Fibroblast of mammary gland (primary cell): ENCODE measurements at regions not wholly inside any gene's neighbourhood (a gene's known extent, or its start where the extent isn't known, plus 50 kb on each side); places are given as distances from the start of the nearest gene placed in this dataset.
"Not testable (repeated sequence)": the region's sequence is repeated elsewhere in the genome, so short reads cannot be mapped to it uniquely, and the experiment has no call there.

Experiments used
- DNase-seq: peaks from one replicate; pipeline ENCODE4 v3.0.0-alpha.2; 2010; ENCODE audit warnings: low read depth
- H3K4me3 ChIP-seq: 2 replicates; pipeline ENCODE4 v1.5.1; 2011; ENCODE audit warnings: low read depth, mild to moderate bottlenecking, low read length, moderate library complexity; ENCODE audit not compliant: control insufficient read depth
- TF ChIP-seq, protein P1 (sequence below): conservative IDR thresholded peaks from 2 replicates; pipeline ENCODE4 v1.5.1; 2011; ENCODE audit warnings: low read depth, low read length, inconsistent platforms; ENCODE audit not compliant: control insufficient read depth, insufficient read depth

GRCh38 chr4:15325987-15326386 lies 101.8 kb upstream of the C1QTNF7 start:
- TF ChIP-seq, protein P1, sequence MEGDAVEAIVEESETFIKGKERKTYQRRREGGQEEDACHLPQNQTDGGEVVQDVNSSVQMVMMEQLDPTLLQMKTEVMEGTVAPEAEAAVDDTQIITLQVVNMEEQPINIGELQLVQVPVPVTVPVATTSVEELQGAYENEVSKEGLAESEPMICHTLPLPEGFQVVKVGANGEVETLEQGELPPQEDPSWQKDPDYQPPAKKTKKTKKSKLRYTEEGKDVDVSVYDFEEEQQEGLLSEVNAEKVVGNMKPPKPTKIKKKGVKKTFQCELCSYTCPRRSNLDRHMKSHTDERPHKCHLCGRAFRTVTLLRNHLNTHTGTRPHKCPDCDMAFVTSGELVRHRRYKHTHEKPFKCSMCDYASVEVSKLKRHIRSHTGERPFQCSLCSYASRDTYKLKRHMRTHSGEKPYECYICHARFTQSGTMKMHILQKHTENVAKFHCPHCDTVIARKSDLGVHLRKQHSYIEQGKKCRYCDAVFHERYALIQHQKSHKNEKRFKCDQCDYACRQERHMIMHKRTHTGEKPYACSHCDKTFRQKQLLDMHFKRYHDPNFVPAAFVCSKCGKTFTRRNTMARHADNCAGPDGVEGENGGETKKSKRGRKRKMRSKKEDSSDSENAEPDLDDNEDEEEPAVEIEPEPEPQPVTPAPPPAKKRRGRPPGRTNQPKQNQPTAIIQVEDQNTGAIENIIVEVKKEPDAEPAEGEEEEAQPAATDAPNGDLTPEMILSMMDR: no peak
- no peak overlapping the region for H3K4me3 ChIP-seq
- DNase-seq: no peak

DNA sequence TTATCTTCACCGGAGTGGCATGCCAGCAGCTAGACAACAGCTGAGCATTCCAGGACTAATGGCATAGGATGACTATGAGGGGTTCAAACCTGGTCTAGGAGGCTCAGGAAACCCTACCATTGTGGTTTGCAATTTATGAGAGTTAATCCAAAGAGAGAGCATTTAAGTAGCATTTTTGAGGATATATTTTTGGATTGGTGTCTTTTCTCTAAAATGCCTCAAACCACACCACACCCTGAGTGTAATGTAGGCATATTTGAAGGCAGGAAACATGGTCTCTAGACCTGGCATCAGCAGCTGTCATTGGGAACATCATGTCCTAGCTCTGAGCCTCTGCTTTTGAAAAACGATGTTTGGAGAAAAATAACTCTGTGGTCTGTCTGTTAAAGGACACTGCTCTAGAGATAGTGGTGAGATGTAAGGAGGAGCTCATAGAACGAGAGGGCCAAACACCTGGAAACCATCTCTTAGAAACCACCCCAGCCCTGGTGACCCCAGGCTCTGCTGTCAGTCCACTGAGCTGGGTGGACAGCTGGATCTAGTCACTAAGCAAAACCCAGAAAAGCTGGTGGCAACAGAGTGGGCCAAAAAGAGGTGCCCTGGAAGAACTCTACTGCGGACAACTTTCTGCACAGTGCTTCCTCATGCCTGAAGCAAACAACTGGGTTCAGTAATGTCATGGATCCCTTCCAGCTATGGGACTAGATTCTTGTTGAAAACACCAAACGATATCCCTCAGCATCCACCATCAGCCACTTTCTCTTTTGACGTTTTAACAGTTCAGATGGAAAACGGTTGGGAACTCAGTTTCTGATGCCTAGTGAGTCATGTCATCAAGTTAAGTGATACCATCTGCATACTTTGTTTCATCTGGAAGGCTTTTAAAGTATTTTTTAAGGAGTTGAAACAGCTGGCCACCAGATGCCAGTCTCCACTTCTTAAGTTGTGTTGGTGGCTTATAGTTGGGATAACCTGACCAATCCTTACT lies 100.2 kb upstream of the C1QTNF7 start:
- no peak overlapping the region for H3K4me3 ChIP-seq
- TF ChIP-seq, protein P1: no peak
- DNase-seq: peak; percentile 98

- no peak overlapping the region for H3K4me3 ChIP-seq
- TF ChIP-seq, protein P1: no peak
- no peak for DNase-seq
Observed at GRCh38 chr4:15331930-15332329, 95.9 kb upstream of the C1QTNF7 start.

DNA sequence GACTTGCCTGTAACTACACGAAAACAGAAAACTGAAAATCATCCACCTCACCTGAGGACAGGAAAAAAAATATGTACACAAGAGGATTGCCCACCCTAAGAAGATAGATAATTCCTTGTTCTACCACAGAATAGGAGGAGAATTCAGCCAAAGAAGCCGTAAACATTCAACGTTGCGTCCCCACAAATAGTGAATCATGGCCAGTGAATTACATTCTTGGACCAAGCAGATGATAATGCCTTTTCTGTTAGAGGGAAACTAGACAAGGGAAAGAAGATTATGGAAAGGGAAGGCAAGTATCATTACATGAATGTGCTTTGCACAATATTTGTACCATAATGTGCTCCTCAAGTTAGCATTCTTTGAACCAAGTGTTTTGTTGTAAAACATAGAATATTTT lies 95.5 kb upstream of the C1QTNF7 start:
- no peak overlapping the region for H3K4me3 ChIP-seq
- TF ChIP-seq, protein P1: no peak

DNA sequence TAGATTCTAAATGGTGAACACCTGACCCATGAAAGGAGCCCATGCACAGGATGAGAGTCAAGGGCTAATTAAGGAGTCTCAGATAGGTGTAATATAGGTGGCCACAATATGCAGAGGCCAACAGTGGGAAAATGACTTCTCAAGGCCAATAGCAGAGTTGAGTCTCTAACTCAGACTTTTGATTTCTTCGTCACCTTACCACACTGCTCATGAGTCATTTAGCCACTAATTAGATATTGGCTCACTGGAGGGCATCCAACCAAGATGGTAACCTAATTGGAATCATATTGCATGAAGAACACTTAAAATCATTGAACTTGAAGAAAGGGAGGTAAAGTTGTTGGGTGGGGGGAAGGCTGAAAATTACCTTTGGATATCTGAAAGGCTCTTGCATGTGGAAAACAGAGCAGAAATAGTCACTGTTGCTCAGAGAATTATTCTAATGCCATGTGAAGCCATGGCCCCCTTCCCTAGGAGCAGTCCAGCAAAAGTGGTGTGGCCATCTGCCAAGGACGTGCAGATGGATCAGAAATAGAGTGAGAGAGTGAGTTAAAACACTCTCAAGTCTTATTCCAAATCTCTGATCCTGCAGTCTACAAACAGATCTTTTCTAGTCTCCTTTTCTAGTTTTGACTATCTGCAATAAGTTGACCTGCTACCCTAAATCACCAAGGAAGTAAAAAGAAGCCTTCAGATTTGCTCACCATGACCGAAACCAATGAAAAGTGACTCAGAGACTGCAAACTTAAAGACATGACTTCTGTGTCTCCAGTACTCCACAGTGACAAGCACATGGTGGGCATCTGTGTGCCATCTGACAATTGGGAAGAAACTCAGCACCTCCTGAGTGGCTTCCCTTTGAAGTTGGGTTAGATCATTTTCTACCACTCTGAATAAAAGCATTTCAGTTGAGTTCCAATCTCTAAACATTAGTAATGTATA lies 93.9 kb upstream of the C1QTNF7 start:
- peak; percentile 89 for DNase-seq
- no peak overlapping the region for H3K4me3 ChIP-seq
- TF ChIP-seq, protein P1: no peak

More for the DNA sequence above, 95.5 kb upstream of the C1QTNF7 start:
- DNase-seq: no peak

DNA sequence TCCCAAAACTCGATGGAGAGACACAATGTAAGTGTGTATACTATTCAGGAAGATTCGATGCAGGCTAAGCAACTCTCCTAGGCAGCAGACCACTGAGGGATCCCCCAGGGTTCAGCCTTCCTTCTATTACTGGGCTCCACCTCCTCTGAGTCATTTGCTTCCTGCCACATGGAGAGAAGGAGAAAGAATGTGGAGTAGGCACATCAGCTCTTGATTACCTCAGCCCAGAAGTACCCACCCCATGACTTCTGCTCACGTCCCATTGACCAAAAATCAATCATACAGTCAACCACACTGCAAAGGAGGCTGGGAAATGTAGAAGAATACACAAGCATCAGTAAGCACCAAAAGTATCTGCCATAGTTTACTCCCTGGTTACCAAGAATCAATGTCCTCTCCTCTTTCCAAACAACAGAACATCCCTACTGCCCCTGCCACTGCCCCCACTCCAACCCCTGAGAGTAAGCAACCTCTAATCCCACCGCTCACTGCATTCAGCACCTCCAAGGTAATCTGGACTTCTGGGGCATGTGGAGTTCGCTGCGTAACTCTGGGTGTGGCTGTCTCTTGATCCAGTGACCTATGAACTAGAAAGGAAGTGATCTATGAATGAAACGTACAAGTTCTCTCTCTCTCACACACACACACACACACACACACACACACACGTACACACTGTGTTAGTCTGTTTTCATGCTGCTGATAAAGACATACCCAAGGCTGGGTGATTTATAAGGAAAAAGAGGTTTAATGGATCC lies 91.2 kb upstream of the C1QTNF7 start:
- DNase-seq: peak; percentile 89
- no peak overlapping the region for H3K4me3 ChIP-seq
- TF ChIP-seq, protein P1: no peak

- not testable (repeated sequence) for DNase-seq
Observed at GRCh38 chr4:15337168-15337657, 90.6 kb upstream of the C1QTNF7 start.

More at GRCh38 chr4:15337168-15337657, 90.6 kb upstream of the C1QTNF7 start:
- H3K4me3 ChIP-seq: not testable (repeated sequence)
